Naive thymus-derived CD4-positive, alpha-beta T cell (primary cell): ENCODE measurements at regions not wholly inside any gene's neighbourhood (a gene's known extent, or its start where the extent isn't known, plus 50 kb on each side); places are given as distances from the start of the nearest gene placed in this dataset.

ENCODE experiments used
- ATAC-seq: fragments of 150-1000 bp; cut with Tn5 transposase; 2 replicates; pipeline ENCODE4 v1.10.0; 2021; ENCODE audit warnings: mild to moderate bottlenecking, moderate library complexity
- CTCF ChIA-PET: fragments of 350-600 bp; sonication (Branson Sonifier 250); formaldehyde crosslinking; loops from one replicate; lab custom pipeline; 2021; ENCODE audit warnings: antibody characterized with exemption; lab: Charles Lee
- POLR2A ChIA-PET: fragments of 350-600 bp; sonication (Branson Sonifier 250); formaldehyde crosslinking; loops from one replicate; lab custom pipeline; 2021; ENCODE audit warnings: antibody characterized with exemption, inconsistent platforms; lab: Charles Lee
- DNase-seq, 9 donors: peaks; one replicate each; pipeline versions ENCODE4 v3.0.0 to v3.0.0-alpha.2; 2020 to 2022; ENCODE audit warnings: mixed read lengths in 1 of 9
- H3K27ac ChIP-seq: one replicate; pipeline ENCODE4 v1.7.0; 2013; ENCODE audit warnings: mild to moderate bottlenecking, low read depth, low read length, moderate library complexity
- H3K27me3 ChIP-seq, 2 donors: one replicate each; pipeline ENCODE4 v1.7.0; 2013; ENCODE audit warnings: low read length in 2 of 2, mild to moderate bottlenecking in 2 of 2, moderate library complexity in 2 of 2; ENCODE audit not compliant: control insufficient read depth in 2 of 2, insufficient read depth in 2 of 2
- H3K36me3 ChIP-seq, 3 experiments: 1 replicate in 2 of 3; 2 replicates in 1 of 3; pipeline ENCODE4 v1.7.0; 2013; ENCODE audit warnings: low read length in 3 of 3, mild to moderate bottlenecking in 3 of 3, moderate library complexity in 1 of 3; ENCODE audit not compliant: insufficient read depth in 3 of 3, control insufficient read depth in 2 of 3
- H3K4me1 ChIP-seq, 2 donors: one replicate each; pipeline ENCODE4 v1.7.0; 2013; ENCODE audit warnings: low read length in 2 of 2, mild to moderate bottlenecking in 2 of 2, moderate library complexity in 1 of 2; ENCODE audit not compliant: control insufficient read depth in 2 of 2, insufficient read depth in 2 of 2
- H3K4me3 ChIP-seq: 2 replicates; pipeline ENCODE4 v1.7.0; 2013; ENCODE audit warnings: mild to moderate bottlenecking, low read length
- H3K9me3 ChIP-seq, 3 experiments: 1 replicate in 2 of 3; 2 replicates in 1 of 3; pipeline ENCODE4 v1.7.0; 2013; ENCODE audit warnings: low read length in 3 of 3; ENCODE audit not compliant: control insufficient read depth in 2 of 3
- H3K27ac Mint-ChIP-seq, 9 donors: one replicate each; pipeline ENCODE4 v1.8.0; 2020 to 2022; ENCODE audit warnings: mixed read lengths in 9 of 9, mild to moderate bottlenecking in 8 of 9, moderate library complexity in 5 of 9, inconsistent platforms in 2 of 9
- H3K27me3 Mint-ChIP-seq, 5 donors: one replicate each; pipeline ENCODE4 v1.8.0; 2021 to 2022; ENCODE audit warnings: mixed read lengths in 5 of 5, mild to moderate bottlenecking in 1 of 5
- H3K36me3 Mint-ChIP-seq, 5 donors: one replicate each; pipeline ENCODE4 v1.8.0; 2020 to 2022; ENCODE audit warnings: mixed read lengths in 5 of 5, mild to moderate bottlenecking in 3 of 5, inconsistent platforms in 1 of 5
- H3K4me1 Mint-ChIP-seq, 7 donors: one replicate each; pipeline ENCODE4 v1.8.0; 2020 to 2022; ENCODE audit warnings: mixed read lengths in 7 of 7, mild to moderate bottlenecking in 3 of 7, inconsistent platforms in 1 of 7
- H3K4me3 Mint-ChIP-seq, 10 donors: one replicate each; pipeline ENCODE4 v1.8.0; 2020 to 2022; ENCODE audit warnings: mild to moderate bottlenecking in 10 of 10, mixed read lengths in 10 of 10, moderate library complexity in 6 of 10, inconsistent platforms in 2 of 10
- H3K9me3 Mint-ChIP-seq, 11 donors: one replicate each; pipeline ENCODE4 v1.8.0; 2020 to 2022; ENCODE audit warnings: mixed read lengths in 11 of 11, mild to moderate bottlenecking in 4 of 11, inconsistent platforms in 1 of 11, moderate library complexity in 1 of 11
- intact Hi-C, 2 donors: fragments of 100-400 bp; cut with micrococcal nuclease; formaldehyde crosslinking; loops; one replicate each; pipeline ENCODE4 v1.15.1; 2023

GRCh38 chr2:167361426-167361825 lies 473.1 kb downstream of the XIRP2 start:
- ATAC-seq (no peak), DNase-seq (no peak)
- H3K27ac ChIP-seq = no peak overlapping the region
- H3K4me1 ChIP-seq = no peaks in the 10 kb centered on the region
- ChIA-PET CTCF (no interaction called here), POLR2A (no interaction called here)
- no peaks in the 10 kb centered on the region for H3K4me1 Mint-ChIP-seq
- H3K4me3 Mint-ChIP-seq = no peak overlapping the region
- no peaks in the 10 kb centered on the region for H3K9me3 ChIP-seq
- H3K27me3 ChIP-seq = no peaks in the 10 kb centered on the region
- H3K4me3 ChIP-seq = no peak overlapping the region
- no peaks in the 10 kb centered on the region for H3K27me3 Mint-ChIP-seq
- no peaks in the 10 kb centered on the region for H3K36me3 ChIP-seq
- H3K9me3 Mint-ChIP-seq = peaks cover 0 to 14% (median 4%) of the 10 kb centered on the region in 11 donors
- H3K36me3 Mint-ChIP-seq = no peaks in the 10 kb centered on the region
- H3K27ac Mint-ChIP-seq = no peak overlapping the region
- intact Hi-C loops = no loop called here

- intact Hi-C loops = no loop called here
- H3K4me1 ChIP-seq = no peaks in the 10 kb centered on the region
- ATAC-seq (no peak), DNase-seq (no peak)
- H3K27ac Mint-ChIP-seq = no peak overlapping the region
- peaks cover 0 to 11% (median 2%) of the 10 kb centered on the region in 11 donors for H3K9me3 Mint-ChIP-seq
- no peak overlapping the region for H3K4me3 Mint-ChIP-seq
- H3K4me3 ChIP-seq = no peak overlapping the region
- H3K27ac ChIP-seq = no peak overlapping the region
- H3K36me3 Mint-ChIP-seq = no peaks in the 10 kb centered on the region
- no peaks in the 10 kb centered on the region for H3K27me3 Mint-ChIP-seq
- POLR2A ChIA-PET = no interaction called here
- CTCF ChIA-PET = no interaction called here
- H3K9me3 ChIP-seq = no peaks in the 10 kb centered on the region
- H3K27me3 ChIP-seq = no peaks in the 10 kb centered on the region
- H3K4me1 Mint-ChIP-seq = no peaks in the 10 kb centered on the region
- H3K36me3 ChIP-seq = no peaks in the 10 kb centered on the region
Measured at GRCh38 chr2:167355821-167356220, 467.5 kb downstream of the XIRP2 start.

GRCh38 chr2:167353605-167354280 lies 465.5 kb downstream of the XIRP2 start:
- Histone ChIP-seq H3K27me3 (no peaks in the 10 kb centered on the region), H3K36me3 (no peaks in the 10 kb centered on the region), H3K4me1 (no peaks in the 10 kb centered on the region), H3K4me3 (no peak overlapping the region), H3K27ac (no peak overlapping the region), H3K9me3 (no peaks in the 10 kb centered on the region)
- no peak overlapping the region for H3K4me3 Mint-ChIP-seq
- H3K27ac Mint-ChIP-seq = no peak overlapping the region
- H3K36me3 Mint-ChIP-seq = no peaks in the 10 kb centered on the region
- no peaks in the 10 kb centered on the region for H3K4me1 Mint-ChIP-seq
- intact Hi-C loops = no loop called here
- ChIA-PET CTCF (no interaction called here), POLR2A (no interaction called here)
- no peak for DNase-seq
- H3K9me3 Mint-ChIP-seq = peaks cover 0 to 11% (median 1%) of the 10 kb centered on the region in 11 donors
- ATAC-seq = no peak
- no peaks in the 10 kb centered on the region for H3K27me3 Mint-ChIP-seq

- no peak for ATAC-seq
- Mint-ChIP-seq H3K27ac (no peak overlapping the region), H3K36me3 (no peaks in the 10 kb centered on the region), H3K9me3 (peaks cover 0 to 4% (median 0%) of the 10 kb centered on the region in 11 donors), H3K27me3 (no peaks in the 10 kb centered on the region), H3K4me3 (no peak overlapping the region), H3K4me1 (no peaks in the 10 kb centered on the region)
- intact Hi-C loops = no loop called here
- H3K4me3 ChIP-seq = no peak overlapping the region
- ChIA-PET POLR2A (no interaction called here), CTCF (no interaction called here)
- no peak overlapping the region for H3K27ac ChIP-seq
- no peak for DNase-seq
- H3K4me1 ChIP-seq = no peaks in the 10 kb centered on the region
- no peaks in the 10 kb centered on the region for H3K9me3 ChIP-seq
- H3K36me3 ChIP-seq = no peaks in the 10 kb centered on the region
- H3K27me3 ChIP-seq = peaks cover 0 to 3% of the 10 kb centered on the region in 2 donors
Measured at GRCh38 chr2:167345559-167345958, 457.3 kb downstream of the XIRP2 start.

- intact Hi-C loops = no loop called here
- Histone ChIP-seq H3K27ac (no peak overlapping the region), H3K9me3 (no peaks in the 10 kb centered on the region), H3K4me1 (no peaks in the 10 kb centered on the region), H3K4me3 (no peak overlapping the region), H3K27me3 (peaks cover 0 to 3% of the 10 kb centered on the region in 2 donors), H3K36me3 (no peaks in the 10 kb centered on the region)
- ChIA-PET CTCF (no interaction called here), POLR2A (no interaction called here)
- H3K27me3 Mint-ChIP-seq = no peaks in the 10 kb centered on the region
- ATAC-seq (no peak), DNase-seq (no peak)
- no peaks in the 10 kb centered on the region for H3K4me1 Mint-ChIP-seq
- no peaks in the 10 kb centered on the region for H3K36me3 Mint-ChIP-seq
- no peak overlapping the region for H3K4me3 Mint-ChIP-seq
- H3K9me3 Mint-ChIP-seq = peaks cover 0 to 4% (median 0%) of the 10 kb centered on the region in 11 donors
- H3K27ac Mint-ChIP-seq = no peak overlapping the region
Measured at GRCh38 chr2:167342769-167343168, 454.5 kb downstream of the XIRP2 start.

GRCh38 chr2:167340322-167340721 lies 452.0 kb downstream of the XIRP2 start:
- ChIA-PET CTCF (no interaction called here), POLR2A (no interaction called here)
- intact Hi-C loops = no loop called here
- peaks cover 0 to 4% (median 0%) of the 10 kb centered on the region in 11 donors for H3K9me3 Mint-ChIP-seq
- no peaks in the 10 kb centered on the region for H3K4me1 ChIP-seq
- no peak overlapping the region for H3K27ac Mint-ChIP-seq
- H3K36me3 Mint-ChIP-seq = no peaks in the 10 kb centered on the region
- H3K9me3 ChIP-seq = no peaks in the 10 kb centered on the region
- peaks cover 0 to 3% of the 10 kb centered on the region in 2 donors for H3K27me3 ChIP-seq
- ATAC-seq (no peak), DNase-seq (no peak)
- no peaks in the 10 kb centered on the region for H3K27me3 Mint-ChIP-seq
- no peak overlapping the region for H3K4me3 ChIP-seq
- H3K4me3 Mint-ChIP-seq = no peak overlapping the region
- no peaks in the 10 kb centered on the region for H3K36me3 ChIP-seq
- no peak overlapping the region for H3K27ac ChIP-seq
- H3K4me1 Mint-ChIP-seq = no peaks in the 10 kb centered on the region

GRCh38 chr2:167336213-167336612 lies 447.9 kb downstream of the XIRP2 start:
- H3K27me3 Mint-ChIP-seq = no peaks in the 10 kb centered on the region
- H3K36me3 ChIP-seq = no peaks in the 10 kb centered on the region
- no peaks in the 10 kb centered on the region for H3K27me3 ChIP-seq
- no peak overlapping the region for H3K4me3 ChIP-seq
- no peak overlapping the region for H3K4me3 Mint-ChIP-seq
- H3K9me3 Mint-ChIP-seq = peaks cover 0 to 2% (median 0%) of the 10 kb centered on the region in 11 donors
- no peaks in the 10 kb centered on the region for H3K36me3 Mint-ChIP-seq
- no peak overlapping the region for H3K27ac ChIP-seq
- intact Hi-C loops = no loop called here
- ATAC-seq (no peak), DNase-seq (no peak)
- POLR2A ChIA-PET = no interaction called here
- no peaks in the 10 kb centered on the region for H3K4me1 ChIP-seq
- H3K27ac Mint-ChIP-seq = no peak overlapping the region
- H3K9me3 ChIP-seq = no peaks in the 10 kb centered on the region
- CTCF ChIA-PET = no interaction called here
- H3K4me1 Mint-ChIP-seq = no peaks in the 10 kb centered on the region
